Body of pancreas (tissue), 4 donors: ENCODE measurements at regions not wholly inside any gene's neighbourhood (a gene's known extent, or its start where the extent isn't known, plus 50 kb on each side); places are given as distances from the start of the nearest gene placed in this dataset.

Experiments
- CTCF ChIP-seq, 7 experiments: fragments of 450-650 bp in 4 of 7; fragments of 200-600 bp in 3 of 7; sonication (generic) in 3 of 7; IDR thresholded peaks; one replicate each; pipeline ENCODE4 v1.5.1; 2016 to 2019; ENCODE audit warnings: antibody characterized with exemption in 7 of 7
- POLR2A ChIP-seq, 3 donors: fragments of 450-650 bp; IDR thresholded peaks; one replicate each; pipeline ENCODE4 v1.6.1; 2016; ENCODE audit warnings: antibody characterized with exemption in 3 of 3, mild to moderate bottlenecking in 2 of 3

GRCh38 chr12:13345722-13346121, 149.2 kb downstream of the EMP1 start:
- TF ChIP-seq CTCF (IDR thresholded peaks at IDR 0.05) (no peak), POLR2A (IDR thresholded peaks at IDR 0.05) (no peak)
